ENCODE measurements at regions not wholly inside any gene's neighbourhood (a gene's known extent, or its start where the extent isn't known, plus 50 kb on each side); places are given as distances from the start of the nearest gene placed in this dataset.

GRCh38 chr12:67889931-67890330 lies 99.3 kb upstream of the IFNG-AS1 start:
- no peaks in the 10 kb centered on the region for H3K4me1 ChIP-seq (ENCODE audit: insufficient read depth, low read length, poor library complexity, severe bottlenecking)
- ChIA-PET POLR2A (interaction anchor here (0.7 to 1.1 kb wide), 6 partner anchors 14 to 214 kb away, joined by 3 to 5 read pairs (median 3); no protein-coding TSS in a partner anchor), CTCF (ENCODE audit: unreplicated experiment) (no interaction called here)
- H3K4me3 ChIP-seq (ENCODE audit: low read depth, low read length, poor library complexity, severe bottlenecking) = no peak overlapping the region
- no peaks in the 10 kb centered on the region for H3K9me2 ChIP-seq (ENCODE audit: insufficient read depth, low read length)
- H4K20me1 ChIP-seq (ENCODE audit: insufficient read depth, low read length) = no peaks in the 10 kb centered on the region
- H3K79me2 ChIP-seq (ENCODE audit: insufficient read depth, low read depth, low read length) = no peaks in the 10 kb centered on the region
- H2AFZ ChIP-seq (ENCODE audit: low read length) = no peak overlapping the region
- no peak for TF ChIP-seq EZH2phosphoT487 (IDR thresholded peaks at IDR 0.05; ENCODE audit: borderline replicate concordance, low read depth, low read length)
- TF ChIP-seq, protein P1, sequence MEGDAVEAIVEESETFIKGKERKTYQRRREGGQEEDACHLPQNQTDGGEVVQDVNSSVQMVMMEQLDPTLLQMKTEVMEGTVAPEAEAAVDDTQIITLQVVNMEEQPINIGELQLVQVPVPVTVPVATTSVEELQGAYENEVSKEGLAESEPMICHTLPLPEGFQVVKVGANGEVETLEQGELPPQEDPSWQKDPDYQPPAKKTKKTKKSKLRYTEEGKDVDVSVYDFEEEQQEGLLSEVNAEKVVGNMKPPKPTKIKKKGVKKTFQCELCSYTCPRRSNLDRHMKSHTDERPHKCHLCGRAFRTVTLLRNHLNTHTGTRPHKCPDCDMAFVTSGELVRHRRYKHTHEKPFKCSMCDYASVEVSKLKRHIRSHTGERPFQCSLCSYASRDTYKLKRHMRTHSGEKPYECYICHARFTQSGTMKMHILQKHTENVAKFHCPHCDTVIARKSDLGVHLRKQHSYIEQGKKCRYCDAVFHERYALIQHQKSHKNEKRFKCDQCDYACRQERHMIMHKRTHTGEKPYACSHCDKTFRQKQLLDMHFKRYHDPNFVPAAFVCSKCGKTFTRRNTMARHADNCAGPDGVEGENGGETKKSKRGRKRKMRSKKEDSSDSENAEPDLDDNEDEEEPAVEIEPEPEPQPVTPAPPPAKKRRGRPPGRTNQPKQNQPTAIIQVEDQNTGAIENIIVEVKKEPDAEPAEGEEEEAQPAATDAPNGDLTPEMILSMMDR (conservative IDR thresholded peaks at IDR 0.05; ENCODE audit: low read length) = no peak
- H3K36me3 ChIP-seq (ENCODE audit: insufficient read depth, low read length) = no peaks in the 10 kb centered on the region
- no peak overlapping the region for H3K27ac ChIP-seq (ENCODE audit: low read depth, low read length, poor library complexity, severe bottlenecking)
- no peaks in the 10 kb centered on the region for H3K9me3 ChIP-seq (ENCODE audit: low read length)
- H3K4me2 ChIP-seq (ENCODE audit: low read length) = no peak overlapping the region
- BruUV-seq (replicated peaks) = no TSS peak
- intact Hi-C loops (cut with micrococcal nuclease; ENCODE audit: unreplicated experiment) = no loop called here
- no peak for DNase-seq (ENCODE audit: low spot score)

GRCh38 chr12:67890726-67891258 lies 98.5 kb upstream of the IFNG-AS1 start:
- CTCF ChIA-PET (ENCODE audit: unreplicated experiment) = no interaction called here
- TF ChIP-seq, protein P1 (conservative IDR thresholded peaks at IDR 0.05; ENCODE audit: low read length) = no peak
- POLR2A ChIA-PET = interaction anchor here (0.7 to 1.1 kb wide), 2 partner anchors 18 to 19 kb away, joined by 3 to 5 read pairs; no protein-coding TSS in a partner anchor

DNA sequence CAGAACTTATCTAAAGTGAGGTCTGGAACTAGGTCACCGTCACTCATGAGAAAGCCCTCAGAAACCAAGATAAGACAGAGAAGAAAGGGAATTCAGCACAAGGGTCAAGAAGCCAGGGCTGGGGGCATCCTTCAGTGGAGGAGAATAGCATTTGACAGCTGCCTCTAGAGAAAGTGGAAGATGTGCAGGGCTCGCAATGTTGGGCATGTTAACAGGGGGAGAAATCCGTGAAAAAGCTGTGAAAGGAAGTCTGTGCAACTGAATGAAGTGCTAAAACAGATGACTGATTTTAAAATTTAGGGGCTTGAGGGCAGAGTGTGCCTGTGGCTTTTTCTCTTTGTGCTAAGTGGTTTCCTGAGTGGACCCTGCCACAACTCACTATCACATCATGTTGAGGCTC lies 97.7 kb upstream of the IFNG-AS1 start:
- no peak overlapping the region for H3K27ac ChIP-seq (ENCODE audit: low read depth, low read length, poor library complexity, severe bottlenecking)
- ChIA-PET CTCF (ENCODE audit: unreplicated experiment) (no interaction called here), POLR2A (no interaction called here)
- BruUV-seq (replicated peaks) = no TSS peak
- no peaks in the 10 kb centered on the region for H3K36me3 ChIP-seq (ENCODE audit: insufficient read depth, low read length)
- H4K20me1 ChIP-seq (ENCODE audit: insufficient read depth, low read length) = no peaks in the 10 kb centered on the region
- H3K4me1 ChIP-seq (ENCODE audit: insufficient read depth, low read length, poor library complexity, severe bottlenecking) = no peaks in the 10 kb centered on the region
- no peak for DNase-seq (ENCODE audit: low spot score)
- intact Hi-C loops (cut with micrococcal nuclease; ENCODE audit: unreplicated experiment) = no loop called here
- no peak overlapping the region for H2AFZ ChIP-seq (ENCODE audit: low read length)
- no peaks in the 10 kb centered on the region for H3K9me2 ChIP-seq (ENCODE audit: insufficient read depth, low read length)
- H3K79me2 ChIP-seq (ENCODE audit: insufficient read depth, low read depth, low read length) = no peaks in the 10 kb centered on the region
- no peak overlapping the region for H3K4me3 ChIP-seq (ENCODE audit: low read depth, low read length, poor library complexity, severe bottlenecking)
- no peaks in the 10 kb centered on the region for H3K9me3 ChIP-seq (ENCODE audit: low read length)
- TF ChIP-seq EZH2phosphoT487 (IDR thresholded peaks at IDR 0.05; ENCODE audit: borderline replicate concordance, low read depth, low read length) = no peak
- TF ChIP-seq, protein P1 (conservative IDR thresholded peaks at IDR 0.05; ENCODE audit: low read length) = no peak
- H3K4me2 ChIP-seq (ENCODE audit: low read length) = no peak overlapping the region

More at GRCh38 chr12:67890726-67891258, 98.5 kb upstream of the IFNG-AS1 start:
- no peak for DNase-seq (ENCODE audit: low spot score)
- Histone ChIP-seq H2AFZ (ENCODE audit: low read length) (no peak overlapping the region), H3K4me3 (ENCODE audit: low read depth, low read length, poor library complexity, severe bottlenecking) (no peak overlapping the region), H3K79me2 (ENCODE audit: insufficient read depth, low read depth, low read length) (no peaks in the 10 kb centered on the region), H3K27ac (ENCODE audit: low read depth, low read length, poor library complexity, severe bottlenecking) (no peak overlapping the region), H4K20me1 (ENCODE audit: insufficient read depth, low read length) (no peaks in the 10 kb centered on the region), H3K9me3 (ENCODE audit: low read length) (no peaks in the 10 kb centered on the region), H3K4me1 (ENCODE audit: insufficient read depth, low read length, poor library complexity, severe bottlenecking) (no peaks in the 10 kb centered on the region), H3K36me3 (ENCODE audit: insufficient read depth, low read length) (no peaks in the 10 kb centered on the region), H3K9me2 (ENCODE audit: insufficient read depth, low read length) (no peaks in the 10 kb centered on the region), H3K4me2 (ENCODE audit: low read length) (no peak overlapping the region)
- no TSS peak for BruUV-seq (replicated peaks)
- intact Hi-C loops (cut with micrococcal nuclease; ENCODE audit: unreplicated experiment) = no loop called here
